Embryonic facial prominence (tissue), 1 donor: ENCODE measurements at regions not wholly inside any gene's neighbourhood (a gene's known extent, or its start where the extent isn't known, plus 50 kb on each side); places are given as distances from the start of the nearest gene placed in this dataset.

ENCODE experiments used
- DNase-seq: peaks from one replicate; pipeline ENCODE4 v3.0.0-alpha.2; 2016; ENCODE audit errors: extremely low spot score

GRCh38 chr3:144229330-144229729 is 257.7 kb downstream of the DIPK2A start:
- no peak for DNase-seq

GRCh38 chr3:144229953-144230352 is 258.3 kb downstream of the DIPK2A start:
- no peak for DNase-seq

DNA sequence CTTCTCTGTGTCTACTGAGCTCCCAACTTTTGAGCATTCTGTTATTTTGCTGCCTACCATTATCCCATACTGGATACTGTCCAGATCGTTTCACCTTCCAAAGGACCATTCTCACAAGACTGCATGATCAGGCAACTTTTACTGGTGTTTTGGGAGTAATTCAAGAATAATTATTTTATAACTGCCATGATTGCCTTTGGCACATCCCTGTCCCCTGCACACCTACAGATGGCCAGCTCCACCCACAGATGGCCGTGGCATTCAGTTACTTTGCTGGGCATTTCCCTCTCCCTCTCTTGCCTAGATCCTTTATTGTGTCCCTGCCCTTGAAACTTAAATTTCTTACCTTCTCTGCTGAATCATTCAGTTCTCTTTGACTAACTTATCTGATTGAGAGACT is 263.9 kb downstream of the DIPK2A start:
- DNase-seq, result no peak

- DNase-seq, result no peak
Measured at GRCh38 chr3:144237351-144237750, 265.7 kb downstream of the DIPK2A start.

GRCh38 chr3:144241404-144241803 is 269.8 kb downstream of the DIPK2A start:
- DNase-seq, result no peak

GRCh38 chr3:144242747-144243146 is 271.1 kb downstream of the DIPK2A start:
- DNase-seq, result no peak

GRCh38 chr3:144244662-144245061 is 273.0 kb downstream of the DIPK2A start:
- DNase-seq, result no peak

DNA sequence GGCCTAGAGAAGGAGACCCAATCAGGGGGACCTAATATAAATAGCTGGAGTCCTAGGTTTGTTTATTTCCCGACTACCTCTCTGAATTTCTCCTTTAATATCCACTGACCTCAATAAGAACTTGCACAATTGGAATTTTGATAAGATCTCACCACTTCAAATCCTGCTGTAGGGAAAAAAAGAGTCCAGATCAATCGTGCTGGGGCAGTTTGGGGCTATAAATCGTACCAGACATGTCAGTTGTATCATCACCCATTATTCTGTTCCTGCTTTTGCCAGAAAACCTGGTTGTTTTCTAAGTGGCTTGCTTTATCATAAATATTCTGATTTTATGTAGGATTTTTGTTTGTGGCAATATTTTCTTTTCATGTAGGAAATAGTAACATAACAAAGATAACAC is 281.3 kb downstream of the DIPK2A start:
- DNase-seq, result no peak

DNA sequence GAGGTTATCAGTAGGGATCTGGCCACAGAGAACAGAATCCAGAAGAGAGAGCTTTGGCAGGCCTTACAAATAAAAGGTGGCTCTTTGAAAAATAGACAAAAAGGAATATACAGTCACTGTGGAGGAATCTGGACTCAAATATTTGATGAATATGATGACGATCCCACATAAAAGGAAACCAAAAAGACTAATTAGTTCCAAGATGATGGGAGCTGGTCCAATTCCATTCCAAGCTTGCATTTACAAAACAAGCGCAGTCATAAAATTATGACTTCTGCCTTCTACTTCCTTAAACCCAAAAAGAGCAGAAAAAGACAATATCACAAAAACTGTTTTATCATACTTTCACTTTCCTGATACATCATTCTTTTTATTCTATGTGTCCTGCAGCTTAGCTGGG is 285.8 kb downstream of the DIPK2A start:
- no peak for DNase-seq

DNA sequence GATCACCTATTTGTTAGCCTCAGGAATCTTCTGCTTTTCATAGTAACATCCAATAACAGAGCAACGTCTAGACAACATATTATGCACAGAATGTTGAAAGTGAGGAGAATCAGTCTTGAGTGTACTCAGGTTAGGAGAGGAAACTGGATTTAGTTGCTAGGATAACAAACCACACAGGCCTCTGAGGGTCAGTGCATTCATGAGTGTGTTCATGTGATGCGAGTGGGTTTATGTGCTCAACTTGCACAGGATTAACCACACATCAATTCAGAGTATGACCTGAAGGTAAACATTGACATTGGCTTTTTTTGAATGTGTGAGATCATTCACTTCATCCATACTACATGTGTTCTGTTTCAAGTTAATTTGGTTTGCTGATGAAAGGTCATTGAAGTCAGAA is 287.6 kb downstream of the DIPK2A start:
- DNase-seq, result no peak

DNA sequence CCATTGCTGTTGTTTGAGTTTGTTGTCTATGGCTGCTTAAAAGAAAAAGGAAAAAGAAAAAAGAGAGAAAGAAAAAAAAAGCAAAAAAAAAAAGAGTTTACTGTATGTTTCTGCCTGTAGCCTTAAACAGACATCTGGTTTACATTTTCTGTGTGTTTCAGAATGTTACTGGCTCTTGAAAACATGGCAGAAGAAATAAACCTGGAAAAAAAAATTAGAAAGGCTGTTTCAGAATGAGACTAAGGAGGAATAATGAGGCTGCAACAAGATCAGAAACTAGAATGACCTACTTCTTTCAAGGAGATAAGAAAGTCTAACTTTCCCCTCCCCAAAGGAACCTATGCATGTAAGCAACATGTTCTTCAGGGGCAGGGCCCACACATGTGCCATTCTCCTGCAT is 292.1 kb downstream of the DIPK2A start:
- no peak for DNase-seq

- DNase-seq, result no peak
Measured at GRCh38 chr3:144264350-144264749, 292.7 kb downstream of the DIPK2A start.

DNA sequence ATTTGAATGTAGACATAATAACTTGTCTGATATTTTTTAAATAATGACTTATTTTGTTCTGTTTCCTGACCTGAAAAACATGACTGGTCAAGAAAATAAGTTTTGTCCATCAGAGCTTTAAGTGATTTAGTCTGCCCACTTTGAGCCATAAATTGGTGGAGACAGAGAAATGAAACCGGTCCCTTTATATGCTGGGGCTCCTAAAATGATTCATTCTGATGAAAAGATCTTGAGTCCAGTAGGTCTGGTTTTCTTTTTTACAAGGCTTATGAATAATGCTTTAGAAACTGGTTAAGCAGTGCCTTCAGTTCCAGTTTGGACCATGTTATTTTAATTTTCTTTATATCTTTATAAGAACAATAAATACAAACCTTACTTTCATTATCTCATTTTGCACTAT is 293.2 kb downstream of the DIPK2A start:
- no peak for DNase-seq

DNA sequence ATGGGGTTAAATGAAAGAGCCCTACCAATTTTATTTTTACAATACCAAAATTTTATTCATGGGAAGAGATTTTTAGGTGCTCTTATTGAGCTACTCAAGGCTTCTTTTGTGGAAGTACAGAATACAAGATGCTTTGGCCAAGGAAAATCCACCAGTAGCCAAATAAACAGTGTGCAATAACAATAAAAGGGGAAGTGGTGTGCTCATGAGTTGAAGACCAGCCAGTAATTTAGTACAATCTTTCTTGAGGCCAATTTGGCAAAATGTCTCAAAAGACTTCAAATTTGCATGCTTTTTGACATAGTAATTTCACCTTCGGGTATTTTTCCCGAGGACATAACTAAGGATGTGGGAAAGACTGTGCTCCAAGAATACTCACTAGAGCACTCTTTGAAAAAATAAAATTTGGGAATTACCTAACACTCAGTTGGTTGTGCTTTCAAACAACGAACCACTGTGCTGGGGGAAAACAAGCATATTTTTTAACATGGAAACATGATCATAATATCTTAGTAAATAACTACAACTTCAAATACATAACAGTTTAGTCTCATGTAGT is 294.0 kb downstream of the DIPK2A start:
- no peak for DNase-seq

GRCh38 chr3:144270100-144270499 is 298.5 kb downstream of the DIPK2A start:
- no peak for DNase-seq

GRCh38 chr3:144272680-144273079 is 301.1 kb downstream of the DIPK2A start:
- no peak for DNase-seq

DNA sequence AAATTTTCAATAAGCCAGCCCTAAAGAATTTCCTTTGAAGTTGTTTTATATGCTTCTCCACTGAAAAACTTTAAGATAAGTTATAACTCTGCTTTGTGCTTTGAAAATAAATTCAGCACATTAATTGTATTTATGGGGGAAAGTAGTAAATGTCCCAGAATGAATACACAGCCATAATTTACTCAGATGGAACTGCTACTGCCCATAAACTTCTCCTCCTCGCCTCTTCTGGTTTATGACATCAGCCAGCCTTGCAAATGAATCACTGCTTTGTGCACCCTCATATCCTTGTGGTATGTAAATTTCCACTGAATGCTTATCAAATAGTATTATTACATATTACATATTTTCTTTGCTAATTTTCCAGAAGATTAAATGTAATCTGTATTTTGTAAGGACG is 302.0 kb downstream of the DIPK2A start:
- DNase-seq, result no peak

- DNase-seq, result no peak
Measured at GRCh38 chr3:144275005-144275404, 303.4 kb downstream of the DIPK2A start.

- DNase-seq, result no peak
Measured at GRCh38 chr3:144282313-144282712, 310.7 kb downstream of the DIPK2A start.

DNA sequence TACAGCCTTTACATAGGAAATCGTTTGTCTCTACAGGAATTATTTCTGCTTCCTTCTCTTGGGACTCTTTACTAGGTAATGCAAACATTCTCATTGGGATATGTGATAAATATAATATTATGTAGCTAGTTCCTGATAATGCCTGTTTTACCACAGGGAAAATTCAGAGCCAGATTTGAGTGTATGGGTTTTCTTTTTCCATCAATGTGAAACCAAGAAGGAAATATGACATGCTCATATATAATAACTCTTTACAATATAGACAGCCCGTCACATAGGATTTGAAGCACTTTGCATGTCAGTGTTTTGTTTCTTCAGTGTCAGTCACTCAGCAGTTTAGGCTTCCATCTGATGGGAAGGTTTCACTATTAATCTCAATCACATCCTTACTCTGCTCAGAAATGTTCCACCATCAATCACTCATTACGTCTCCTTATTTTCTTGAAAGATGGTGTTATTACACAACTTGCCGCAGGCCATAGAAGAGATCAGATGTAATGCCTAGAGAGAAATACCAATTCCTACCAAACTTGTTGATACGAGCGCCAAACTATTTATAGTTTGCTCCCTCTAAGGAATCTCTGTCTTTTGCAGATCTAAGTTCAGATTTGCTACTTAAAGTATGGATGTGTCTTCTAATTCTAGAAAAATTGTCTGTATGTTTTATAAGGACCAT is 314.8 kb downstream of the DIPK2A start:
- DNase-seq, result no peak

- DNase-seq, result no peak
Measured at GRCh38 chr3:144287001-144287400, 315.4 kb downstream of the DIPK2A start.

DNA sequence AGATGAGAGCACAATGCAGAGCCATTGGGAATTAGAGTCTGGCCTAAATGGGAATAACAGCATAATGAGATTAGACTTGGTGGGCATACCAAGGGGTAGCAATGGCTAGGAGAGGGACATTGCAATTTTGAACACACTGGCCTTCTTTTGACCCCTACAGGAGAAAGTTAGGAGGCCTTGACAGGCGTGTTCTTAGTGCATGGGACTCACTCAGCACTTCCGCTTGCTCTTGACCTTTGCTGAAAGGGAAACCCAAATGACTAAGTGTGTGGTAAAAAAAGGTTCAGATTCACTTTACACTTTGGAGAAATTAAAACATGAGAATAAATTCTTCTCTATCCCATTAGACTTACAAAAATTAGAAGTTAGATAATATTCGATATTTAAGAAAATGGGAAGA is 317.4 kb downstream of the DIPK2A start:
- DNase-seq, result no peak

- DNase-seq, result no peak
Measured at GRCh38 chr3:144294659-144295538, 323.3 kb downstream of the DIPK2A start.
